ENCODE measurements at regions not wholly inside any gene's neighbourhood (a gene's known extent, or its start where the extent isn't known, plus 50 kb on each side); places are given as distances from the start of the nearest gene placed in this dataset.
A peak's percentile ranks its signal among the peaks of the same experiment; 100 is the strongest.

- Histone ChIP-seq H3K27me3 (no peaks in the 10 kb centered on the region), H3K27ac (peak overlapping the region in 9 of 10 donors; percentile 31 to 91 (median 76)), H3K4me3 (no peak overlapping the region), H3K36me3 (no peaks in the 10 kb centered on the region), H3K9me3 (no peaks in the 10 kb centered on the region), H3K4me1 (peaks cover 7 to 52% (median 12%) of the 10 kb centered on the region in 9 donors)
- DNase-seq, result no peak
- intact Hi-C loops (cut with DNase I), result no loop called here
- ATAC-seq, result peak in 7 of 8 donors; percentile 44 to 78 (median 54)
- TF ChIP-seq, protein P1, sequence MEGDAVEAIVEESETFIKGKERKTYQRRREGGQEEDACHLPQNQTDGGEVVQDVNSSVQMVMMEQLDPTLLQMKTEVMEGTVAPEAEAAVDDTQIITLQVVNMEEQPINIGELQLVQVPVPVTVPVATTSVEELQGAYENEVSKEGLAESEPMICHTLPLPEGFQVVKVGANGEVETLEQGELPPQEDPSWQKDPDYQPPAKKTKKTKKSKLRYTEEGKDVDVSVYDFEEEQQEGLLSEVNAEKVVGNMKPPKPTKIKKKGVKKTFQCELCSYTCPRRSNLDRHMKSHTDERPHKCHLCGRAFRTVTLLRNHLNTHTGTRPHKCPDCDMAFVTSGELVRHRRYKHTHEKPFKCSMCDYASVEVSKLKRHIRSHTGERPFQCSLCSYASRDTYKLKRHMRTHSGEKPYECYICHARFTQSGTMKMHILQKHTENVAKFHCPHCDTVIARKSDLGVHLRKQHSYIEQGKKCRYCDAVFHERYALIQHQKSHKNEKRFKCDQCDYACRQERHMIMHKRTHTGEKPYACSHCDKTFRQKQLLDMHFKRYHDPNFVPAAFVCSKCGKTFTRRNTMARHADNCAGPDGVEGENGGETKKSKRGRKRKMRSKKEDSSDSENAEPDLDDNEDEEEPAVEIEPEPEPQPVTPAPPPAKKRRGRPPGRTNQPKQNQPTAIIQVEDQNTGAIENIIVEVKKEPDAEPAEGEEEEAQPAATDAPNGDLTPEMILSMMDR (IDR thresholded peaks at IDR 0.05), result no peak
- 51 to 54% methylated on average over 5 of the region's 5 CpGs for WGBS, 2 donors
Measured at GRCh38 chr9:89886281-89886700, 281.5 kb downstream of the GADD45G start.

GRCh38 chr9:89887286-89887685, 282.5 kb downstream of the GADD45G start:
- DNase-seq (no peak), ATAC-seq (no peak)
- TF ChIP-seq, protein P1 (IDR thresholded peaks at IDR 0.05), result no peak
- Histone ChIP-seq H3K27ac (peak overlapping the region in 6 of 10 donors; percentile 60 to 91 (median 87)), H3K4me3 (no peak overlapping the region), H3K27me3 (no peaks in the 10 kb centered on the region), H3K4me1 (peaks cover 7 to 62% (median 19%) of the 10 kb centered on the region in 9 donors), H3K36me3 (no peaks in the 10 kb centered on the region), H3K9me3 (no peaks in the 10 kb centered on the region)
- intact Hi-C loops (cut with DNase I), result no loop called here
- whole genome bisulfite sequencing, 2 donors, result 85 to 86% methylated on average over 4 of the region's 4 CpGs

- Histone ChIP-seq H3K27ac (no peak overlapping the region), H3K36me3 (no peaks in the 10 kb centered on the region), H3K4me1 (peaks cover 7 to 66% (median 22%) of the 10 kb centered on the region in 9 donors), H3K9me3 (no peaks in the 10 kb centered on the region), H3K4me3 (no peak overlapping the region), H3K27me3 (no peaks in the 10 kb centered on the region)
- DNase-seq (no peak), ATAC-seq (no peak)
- TF ChIP-seq, protein P1 (IDR thresholded peaks at IDR 0.05), result no peak
- intact Hi-C loops (cut with DNase I), result no loop called here
- 91 to 98% methylated on average over 2 of the region's 2 CpGs for WGBS, 2 donors
Measured at GRCh38 chr9:89888233-89888632, 283.4 kb downstream of the GADD45G start.

- intact Hi-C loops (cut with DNase I), result no loop called here
- DNase-seq, result no peak
- Histone ChIP-seq H3K27ac (no peak overlapping the region), H3K9me3 (no peaks in the 10 kb centered on the region), H3K36me3 (no peaks in the 10 kb centered on the region), H3K4me3 (no peak overlapping the region), H3K4me1 (peaks cover 7 to 62% (median 22%) of the 10 kb centered on the region in 9 donors), H3K27me3 (no peaks in the 10 kb centered on the region)
- 94 to 95% methylated on average over 3 of the region's 3 CpGs for WGBS, 2 donors
- TF ChIP-seq, protein P1 (IDR thresholded peaks at IDR 0.05), result no peak
- ATAC-seq, result no peak
Measured at GRCh38 chr9:89888677-89889076, 283.9 kb downstream of the GADD45G start.
